Rectal smooth muscle tissue (tissue), 1 donor: ENCODE measurements at regions not wholly inside any gene's neighbourhood (a gene's known extent, or its start where the extent isn't known, plus 50 kb on each side); places are given as distances from the start of the nearest gene placed in this dataset.
A peak's percentile ranks its signal among the peaks of the same experiment; 100 is the strongest.
"Not testable (repeated sequence)": the region's sequence is repeated elsewhere in the genome, so short reads cannot be mapped to it uniquely, and the experiment has no call there.

ENCODE experiments used
- H3K27ac ChIP-seq: one replicate; pipeline ENCODE4 v1.7.0; 2013; ENCODE audit warnings: low read depth, low read length, inconsistent platforms
- H3K27me3 ChIP-seq: one replicate; pipeline ENCODE4 v1.7.0; 2013; ENCODE audit warnings: low read length; ENCODE audit not compliant: control insufficient read depth, insufficient read depth
- H3K36me3 ChIP-seq: one replicate; pipeline ENCODE4 v1.7.0; 2013; ENCODE audit warnings: low read length; ENCODE audit not compliant: control insufficient read depth, insufficient read depth
- H3K4me1 ChIP-seq: one replicate; pipeline ENCODE4 v1.7.0; 2013; ENCODE audit warnings: low read length; ENCODE audit not compliant: control insufficient read depth, insufficient read depth
- H3K4me3 ChIP-seq: one replicate; pipeline ENCODE4 v1.7.0; 2013; ENCODE audit warnings: low read length
- H3K9ac ChIP-seq: one replicate; pipeline ENCODE4 v1.7.0; 2013; ENCODE audit warnings: low read length

GRCh38 chr9:86575825-86576525 is 221.8 kb upstream of the TUT7 start:
- Histone ChIP-seq H3K36me3 (no peaks in the 10 kb centered on the region), H3K27me3 (no peaks in the 10 kb centered on the region), H3K4me3 (no peak overlapping the region), H3K27ac (no peak overlapping the region), H3K4me1 (peaks cover 2% of the 10 kb centered on the region), H3K9ac (no peak overlapping the region)

GRCh38 chr9:86575137-86575536 is 220.9 kb upstream of the TUT7 start:
- no peaks in the 10 kb centered on the region for H3K27me3 ChIP-seq
- no peak overlapping the region for H3K4me3 ChIP-seq
- no peaks in the 10 kb centered on the region for H3K4me1 ChIP-seq
- H3K9ac ChIP-seq = no peak overlapping the region
- H3K27ac ChIP-seq = no peak overlapping the region
- no peaks in the 10 kb centered on the region for H3K36me3 ChIP-seq

DNA sequence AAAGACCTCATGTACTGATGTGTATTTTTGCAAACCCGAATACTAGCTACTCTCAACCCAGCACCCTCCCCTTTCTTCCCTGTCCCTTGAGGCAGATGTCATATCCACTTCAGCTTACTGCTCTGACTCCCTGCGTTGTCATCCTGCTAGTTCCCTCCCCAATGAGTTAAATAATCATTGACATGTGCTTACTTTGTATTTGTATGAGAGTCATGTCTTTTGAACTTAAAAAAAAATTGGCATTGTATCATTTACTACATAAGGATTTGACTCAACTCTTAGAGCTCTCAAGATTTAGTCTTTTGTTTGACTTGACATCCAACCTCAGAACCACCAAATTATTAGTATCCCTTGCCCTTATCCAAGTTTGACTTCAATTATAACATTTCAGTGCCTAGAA is 219.7 kb upstream of the TUT7 start:
- H3K27ac ChIP-seq = no peak overlapping the region
- H3K4me1 ChIP-seq = no peaks in the 10 kb centered on the region
- H3K4me3 ChIP-seq = no peak overlapping the region
- no peaks in the 10 kb centered on the region for H3K27me3 ChIP-seq
- no peaks in the 10 kb centered on the region for H3K36me3 ChIP-seq
- H3K9ac ChIP-seq = no peak overlapping the region

DNA sequence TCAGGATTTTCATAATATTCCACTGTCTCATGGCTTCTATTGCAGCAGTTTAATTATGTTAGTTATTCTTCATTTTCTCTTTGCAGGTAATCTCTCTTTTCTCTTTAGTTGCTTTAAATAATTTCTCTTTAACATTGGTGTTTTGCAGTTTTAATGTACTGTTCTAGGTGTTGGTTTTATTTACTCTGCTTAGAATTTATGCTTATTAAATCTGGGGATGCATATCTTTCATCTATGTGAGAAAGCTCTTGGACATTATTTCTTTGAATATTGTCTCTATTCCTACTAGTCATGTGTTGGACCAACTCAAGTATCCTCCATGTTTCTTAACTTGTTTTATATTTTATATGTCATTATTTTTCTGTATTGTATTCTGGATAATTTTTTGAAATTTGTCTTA is 218.7 kb upstream of the TUT7 start:
- no peaks in the 10 kb centered on the region for H3K36me3 ChIP-seq
- no peak overlapping the region for H3K4me3 ChIP-seq
- no peaks in the 10 kb centered on the region for H3K27me3 ChIP-seq
- no peaks in the 10 kb centered on the region for H3K4me1 ChIP-seq
- no peak overlapping the region for H3K27ac ChIP-seq
- H3K9ac ChIP-seq = no peak overlapping the region

- H3K9ac ChIP-seq, H3K27me3 ChIP-seq, H3K4me3 ChIP-seq, H3K36me3 ChIP-seq, H3K4me1 ChIP-seq, H3K27ac ChIP-seq: not testable (repeated sequence)
Measured at GRCh38 chr9:86565603-86566002, 211.4 kb upstream of the TUT7 start.

- peak overlapping the region; percentile 33 for H3K27ac ChIP-seq
- no peak overlapping the region for H3K4me3 ChIP-seq
- no peak overlapping the region for H3K9ac ChIP-seq
- peaks cover 6% of the 10 kb centered on the region for H3K4me1 ChIP-seq
- no peaks in the 10 kb centered on the region for H3K36me3 ChIP-seq
- no peaks in the 10 kb centered on the region for H3K27me3 ChIP-seq
Measured at GRCh38 chr9:86563936-86564335, 209.7 kb upstream of the TUT7 start.

- Histone ChIP-seq H3K4me3 (no peak overlapping the region), H3K9ac (no peak overlapping the region), H3K27ac (peak overlapping the region; percentile 33), H3K27me3 (no peaks in the 10 kb centered on the region), H3K4me1 (peaks cover 6% of the 10 kb centered on the region), H3K36me3 (no peaks in the 10 kb centered on the region)
Measured at GRCh38 chr9:86563350-86563749, 209.1 kb upstream of the TUT7 start.

DNA sequence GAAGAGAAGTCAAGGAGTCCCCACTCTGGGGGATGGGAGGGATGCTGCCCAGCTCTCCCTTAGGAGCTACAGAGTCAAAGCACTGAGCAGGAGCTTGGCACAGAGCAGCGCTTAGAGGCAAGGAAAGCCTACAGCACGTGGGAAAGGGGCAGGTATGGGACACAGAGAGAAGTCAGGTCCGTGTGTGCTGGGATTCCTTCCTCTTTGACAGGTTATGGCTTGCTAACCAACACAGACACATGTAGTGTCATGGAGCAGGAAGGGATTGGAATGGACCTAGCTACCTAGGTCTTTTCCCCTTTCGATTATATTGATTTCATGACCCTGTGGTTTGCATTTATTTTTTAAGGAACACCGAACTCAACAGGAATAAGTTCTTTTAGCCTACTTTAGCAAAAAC is 208.5 kb upstream of the TUT7 start:
- no peak overlapping the region for H3K27ac ChIP-seq
- no peaks in the 10 kb centered on the region for H3K27me3 ChIP-seq
- H3K4me1 ChIP-seq = peaks cover 8% of the 10 kb centered on the region
- no peak overlapping the region for H3K9ac ChIP-seq
- no peaks in the 10 kb centered on the region for H3K36me3 ChIP-seq
- H3K4me3 ChIP-seq = no peak overlapping the region

- Histone ChIP-seq H3K4me3 (no peak overlapping the region), H3K9ac (no peak overlapping the region), H3K27ac (no peak overlapping the region), H3K4me1 (peaks cover 10% of the 10 kb centered on the region), H3K27me3 (no peaks in the 10 kb centered on the region), H3K36me3 (no peaks in the 10 kb centered on the region)
Measured at GRCh38 chr9:86557918-86558317, 203.7 kb upstream of the TUT7 start.

DNA sequence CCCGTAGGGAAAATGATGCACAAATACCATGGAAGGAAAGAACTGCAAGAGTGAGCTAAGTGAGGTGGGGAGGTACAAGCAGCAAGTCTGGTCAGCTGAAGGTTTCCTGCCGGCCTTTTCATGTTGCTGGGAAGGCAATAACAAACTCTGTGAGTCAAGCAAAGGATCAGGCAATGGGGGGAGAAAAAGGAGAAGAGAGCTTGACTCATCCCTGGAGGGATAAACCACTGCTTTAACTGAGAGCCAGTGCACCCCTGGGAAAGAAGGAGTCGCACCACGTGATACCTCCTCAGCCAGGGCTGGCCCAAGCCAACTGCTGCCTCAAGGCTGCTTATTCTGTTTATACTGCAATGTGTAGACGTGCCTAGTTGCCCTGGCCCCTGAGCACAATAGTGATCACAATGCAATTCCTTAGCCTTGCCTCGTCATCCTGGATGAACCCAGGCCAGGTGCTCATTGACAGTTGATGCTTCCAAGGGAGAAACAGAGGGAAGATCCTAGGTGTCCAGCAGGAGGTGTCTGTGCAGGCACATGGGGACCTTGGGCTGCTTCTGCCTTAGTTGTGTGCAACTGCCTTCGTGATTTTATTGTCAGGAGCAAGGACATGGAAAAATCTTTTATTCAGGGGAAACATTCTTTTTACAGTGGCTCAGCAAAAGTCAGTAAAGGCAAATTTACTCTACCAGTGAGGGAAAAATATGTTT is 203.0 kb upstream of the TUT7 start:
- Histone ChIP-seq H3K27ac (peak overlapping the region; percentile 28), H3K27me3 (no peaks in the 10 kb centered on the region), H3K9ac (no peak overlapping the region), H3K4me1 (peaks cover 10% of the 10 kb centered on the region), H3K4me3 (no peak overlapping the region), H3K36me3 (no peaks in the 10 kb centered on the region)

DNA sequence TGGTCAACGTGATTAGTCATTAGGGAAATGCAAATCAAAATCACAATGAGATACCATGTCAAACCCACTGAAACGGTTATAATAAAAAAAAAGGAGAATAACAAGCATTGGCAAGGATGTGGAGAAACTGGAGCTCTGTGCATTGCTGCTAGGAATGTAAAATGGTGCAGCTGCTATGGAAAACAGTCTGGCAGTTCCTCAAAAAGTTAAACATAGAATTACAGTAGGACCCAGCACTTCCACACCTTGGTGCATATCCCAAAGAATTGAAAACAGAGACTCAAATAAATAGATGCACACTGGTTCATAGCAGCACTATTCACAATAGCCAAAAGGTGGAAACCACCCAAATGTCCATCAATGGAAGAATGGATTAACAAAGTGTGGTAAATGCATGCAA is 201.5 kb upstream of the TUT7 start:
- Histone ChIP-seq H3K27ac (no peak overlapping the region), H3K27me3 (no peaks in the 10 kb centered on the region), H3K4me1 (peaks cover 10% of the 10 kb centered on the region), H3K36me3 (no peaks in the 10 kb centered on the region), H3K4me3 (no peak overlapping the region), H3K9ac (no peak overlapping the region)

DNA sequence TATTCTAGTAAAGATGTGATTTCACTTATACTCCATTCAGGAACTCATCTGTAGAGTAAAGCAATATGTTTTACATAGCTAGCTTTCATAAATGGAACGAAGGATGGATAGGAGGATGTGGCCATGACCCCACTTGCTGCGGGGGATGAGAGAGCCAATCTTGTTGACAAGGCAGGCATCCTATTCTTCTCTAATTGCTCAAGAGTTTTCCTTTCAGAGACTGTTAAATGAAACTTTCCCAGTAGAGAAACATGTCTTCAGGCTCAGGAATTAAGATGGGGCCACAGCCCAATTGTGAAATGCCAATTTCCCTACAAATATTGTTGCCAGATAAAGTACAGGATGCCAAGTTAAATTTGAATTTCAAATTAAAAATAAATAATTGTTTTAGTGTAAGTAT is 196.2 kb upstream of the TUT7 start:
- Histone ChIP-seq H3K4me3 (no peak overlapping the region), H3K27me3 (no peaks in the 10 kb centered on the region), H3K4me1 (no peaks in the 10 kb centered on the region), H3K9ac (no peak overlapping the region), H3K36me3 (no peaks in the 10 kb centered on the region), H3K27ac (no peak overlapping the region)

GRCh38 chr9:86549920-86550319 is 195.7 kb upstream of the TUT7 start:
- H3K9ac ChIP-seq = no peak overlapping the region
- H3K36me3 ChIP-seq = no peaks in the 10 kb centered on the region
- no peaks in the 10 kb centered on the region for H3K27me3 ChIP-seq
- H3K4me3 ChIP-seq = no peak overlapping the region
- no peak overlapping the region for H3K27ac ChIP-seq
- no peaks in the 10 kb centered on the region for H3K4me1 ChIP-seq
